NB4 (cell line): ENCODE measurements at regions not wholly inside any gene's neighbourhood (a gene's known extent, or its start where the extent isn't known, plus 50 kb on each side); places are given as distances from the start of the nearest gene placed in this dataset.

Experiments
- CTCF ChIP-seq: IDR thresholded peaks from one replicate; pipeline ENCODE4 v1.5.1; 2012; ENCODE audit warnings: low read depth, low read length
- MAX ChIP-seq: IDR thresholded peaks from 2 replicates; pipeline ENCODE4 v1.6.1; 2011; ENCODE audit warnings: low read depth, low read length
- MYC ChIP-seq: IDR thresholded peaks from 2 replicates; pipeline ENCODE4 v1.6.1; 2011; ENCODE audit warnings: low read depth, low read length
- POLR2A ChIP-seq: IDR thresholded peaks from 2 replicates; pipeline ENCODE4 v1.6.1; 2011; ENCODE audit warnings: mild to moderate bottlenecking; ENCODE audit not compliant: insufficient read length; ENCODE audit errors: extremely low read depth

GRCh38 chr10:90986870-90987269 is 66.0 kb upstream of the ANKRD1 start:
- TF ChIP-seq CTCF (no peak), MAX (no peak), POLR2A (no peak), MYC (no peak)
